ENCODE measurements at regions not wholly inside any gene's neighbourhood (a gene's known extent, or its start where the extent isn't known, plus 50 kb on each side); places are given as distances from the start of the nearest gene placed in this dataset.

DNA sequence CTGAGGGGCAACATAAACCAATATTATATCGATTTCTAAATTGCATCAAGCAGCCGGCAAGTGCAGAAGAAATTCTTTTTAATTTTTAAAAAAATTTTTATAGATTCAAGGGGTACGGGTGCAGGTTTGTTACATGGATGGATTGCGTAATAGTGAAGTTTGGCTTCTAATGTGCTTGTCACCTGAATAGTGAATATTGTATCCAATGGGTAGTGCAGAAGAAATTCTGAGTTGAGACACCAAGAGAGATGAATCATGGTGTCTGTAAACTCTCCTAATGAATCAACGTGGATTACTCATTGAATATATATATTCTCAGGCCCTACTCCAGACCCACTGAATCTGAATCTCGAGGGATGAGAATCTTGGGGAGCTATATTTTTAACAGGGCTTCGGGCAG, 253.7 kb upstream of the FOXD3 start:
- TF ChIP-seq, protein P1, sequence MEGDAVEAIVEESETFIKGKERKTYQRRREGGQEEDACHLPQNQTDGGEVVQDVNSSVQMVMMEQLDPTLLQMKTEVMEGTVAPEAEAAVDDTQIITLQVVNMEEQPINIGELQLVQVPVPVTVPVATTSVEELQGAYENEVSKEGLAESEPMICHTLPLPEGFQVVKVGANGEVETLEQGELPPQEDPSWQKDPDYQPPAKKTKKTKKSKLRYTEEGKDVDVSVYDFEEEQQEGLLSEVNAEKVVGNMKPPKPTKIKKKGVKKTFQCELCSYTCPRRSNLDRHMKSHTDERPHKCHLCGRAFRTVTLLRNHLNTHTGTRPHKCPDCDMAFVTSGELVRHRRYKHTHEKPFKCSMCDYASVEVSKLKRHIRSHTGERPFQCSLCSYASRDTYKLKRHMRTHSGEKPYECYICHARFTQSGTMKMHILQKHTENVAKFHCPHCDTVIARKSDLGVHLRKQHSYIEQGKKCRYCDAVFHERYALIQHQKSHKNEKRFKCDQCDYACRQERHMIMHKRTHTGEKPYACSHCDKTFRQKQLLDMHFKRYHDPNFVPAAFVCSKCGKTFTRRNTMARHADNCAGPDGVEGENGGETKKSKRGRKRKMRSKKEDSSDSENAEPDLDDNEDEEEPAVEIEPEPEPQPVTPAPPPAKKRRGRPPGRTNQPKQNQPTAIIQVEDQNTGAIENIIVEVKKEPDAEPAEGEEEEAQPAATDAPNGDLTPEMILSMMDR (IDR thresholded peaks at IDR 0.05; ENCODE audit: borderline replicate concordance, insufficient read depth, low read depth, low read length): no peak
- no peak overlapping the region for H3K4me3 ChIP-seq (ENCODE audit: low read depth, low read length)

DNA sequence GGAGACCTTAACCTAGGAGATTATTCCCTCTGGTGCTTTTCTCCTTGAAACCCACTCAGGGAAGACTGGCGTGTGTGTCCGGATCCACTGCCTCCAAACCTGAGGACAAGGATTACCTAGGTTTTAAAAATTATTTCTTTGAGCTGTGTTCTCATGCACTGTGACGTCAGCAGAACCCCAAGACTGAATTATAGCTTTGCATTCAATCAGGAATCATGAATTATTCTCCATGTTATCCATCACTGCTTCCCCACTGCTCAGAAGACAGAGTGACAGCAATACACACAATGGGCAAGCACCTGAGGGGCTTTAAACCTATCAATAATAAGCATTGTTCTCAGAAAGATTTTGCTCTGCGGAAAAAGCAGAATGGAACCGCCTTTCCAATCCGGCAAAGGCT, 253.2 kb upstream of the FOXD3 start:
- H3K4me3 ChIP-seq (ENCODE audit: low read depth, low read length): no peak overlapping the region
- TF ChIP-seq, protein P1 (IDR thresholded peaks at IDR 0.05; ENCODE audit: borderline replicate concordance, insufficient read depth, low read depth, low read length): no peak

DNA sequence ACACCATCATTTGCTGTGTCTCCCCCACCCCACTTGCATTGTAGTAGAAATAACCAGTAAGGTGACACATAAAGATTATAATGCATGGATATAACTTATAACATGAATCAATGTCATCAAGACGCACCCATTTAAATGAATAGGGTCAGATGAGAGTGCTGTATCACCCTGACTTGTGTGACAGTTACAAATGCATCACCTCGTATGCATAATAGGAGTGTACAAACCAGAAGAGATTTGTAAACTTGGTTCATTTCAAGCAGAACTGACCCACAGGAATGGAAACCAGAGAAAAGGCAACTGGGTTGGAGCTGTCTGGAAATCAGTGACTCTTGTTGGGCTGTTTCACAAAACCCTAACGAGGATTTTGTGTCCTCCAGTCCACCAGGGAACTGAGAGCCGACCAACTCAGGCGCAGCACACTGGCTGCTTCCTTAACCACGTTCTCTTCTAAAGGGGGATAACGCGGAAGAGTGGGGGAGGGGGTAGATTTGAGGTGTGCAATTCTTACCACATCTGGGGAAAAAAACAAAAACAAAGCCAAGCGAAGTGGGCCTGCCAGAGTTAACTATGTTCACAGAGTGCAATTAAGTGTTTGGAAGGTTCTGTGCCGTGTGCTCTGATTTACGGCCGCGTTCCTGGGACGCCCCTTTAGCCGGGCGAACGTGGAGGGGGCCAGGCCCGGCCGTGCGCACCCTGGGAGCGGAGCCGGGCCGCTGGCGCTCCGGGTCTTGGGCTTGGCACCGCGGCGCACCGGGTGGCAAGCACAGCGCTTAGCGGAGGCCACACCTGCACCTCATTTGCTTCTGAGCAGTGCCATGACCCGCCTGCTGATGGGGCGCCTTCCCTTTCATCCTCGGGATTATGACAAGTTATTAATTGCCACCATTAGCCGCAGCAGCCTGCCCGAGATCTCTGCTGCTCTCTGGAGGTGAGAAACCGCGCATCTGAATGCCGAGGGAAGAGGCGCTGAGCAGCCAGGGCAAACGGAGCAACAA, 248.8 kb upstream of the FOXD3 start:
- H3K4me3 ChIP-seq (ENCODE audit: low read depth, low read length): no peak overlapping the region
- TF ChIP-seq, protein P1 (IDR thresholded peaks at IDR 0.05; ENCODE audit: borderline replicate concordance, insufficient read depth, low read depth, low read length): no peak

DNA sequence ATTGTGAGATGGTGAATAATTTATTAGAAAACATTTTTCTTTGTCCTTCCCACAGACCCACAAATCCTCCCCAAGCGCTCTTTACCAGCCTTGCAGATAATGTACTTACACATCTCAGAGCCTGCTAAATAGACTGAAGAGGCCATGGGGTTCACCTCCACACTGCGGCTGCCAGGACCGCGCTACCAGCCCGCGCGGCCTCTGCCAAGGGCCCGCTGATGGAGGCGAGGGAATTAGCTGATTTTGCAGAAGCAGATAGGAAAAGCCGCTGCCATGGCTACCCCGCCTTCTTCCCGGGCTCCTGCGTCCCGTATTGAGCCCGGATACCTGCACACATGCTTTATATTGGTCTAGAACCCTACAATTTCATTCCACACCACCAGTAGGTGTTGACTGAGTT, 248.0 kb upstream of the FOXD3 start:
- no peak overlapping the region for H3K4me3 ChIP-seq (ENCODE audit: low read depth, low read length)
- TF ChIP-seq, protein P1 (IDR thresholded peaks at IDR 0.05; ENCODE audit: borderline replicate concordance, insufficient read depth, low read depth, low read length): no peak

DNA sequence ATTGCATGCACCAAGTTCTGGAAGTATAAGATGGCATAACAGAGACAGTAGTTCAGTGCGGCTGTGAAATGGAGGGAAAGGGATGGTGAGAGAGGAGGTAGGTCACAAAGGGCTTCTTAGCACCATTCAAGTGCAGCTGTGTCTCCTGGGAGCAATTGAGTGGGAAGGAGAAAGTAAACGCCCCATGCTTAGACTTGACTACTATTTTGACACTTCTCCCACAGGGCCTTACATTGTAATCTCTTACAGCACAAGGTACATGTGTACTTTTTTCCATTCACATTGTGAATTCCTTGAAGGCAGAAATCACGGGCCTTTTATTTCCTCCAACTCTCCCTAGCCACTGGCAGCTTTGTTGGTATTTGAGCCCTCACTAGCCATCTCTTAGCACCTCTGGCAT, 239.6 kb upstream of the FOXD3 start:
- no peak overlapping the region for H3K4me3 ChIP-seq (ENCODE audit: low read depth, low read length)
- TF ChIP-seq, protein P1 (IDR thresholded peaks at IDR 0.05; ENCODE audit: borderline replicate concordance, insufficient read depth, low read depth, low read length): no peak

DNA sequence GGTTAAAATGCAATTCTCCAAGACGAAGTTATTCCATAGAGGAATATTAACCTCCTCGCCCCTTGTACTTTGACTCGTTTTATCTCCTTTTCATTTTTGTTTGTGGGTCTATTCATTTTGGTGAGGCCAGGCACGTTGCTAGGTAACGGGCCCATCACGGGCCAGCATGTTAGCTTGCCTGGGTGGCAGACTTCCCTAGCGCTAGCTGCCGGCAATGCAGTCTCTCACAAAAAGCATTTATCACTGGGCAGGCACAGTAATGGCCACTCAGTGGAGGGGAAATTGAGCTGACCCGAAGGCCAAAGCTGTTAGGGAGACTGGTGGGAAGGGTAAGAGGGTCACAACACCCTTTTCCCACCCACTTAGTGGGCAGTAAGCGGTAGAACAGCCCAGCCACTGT, 234.4 kb upstream of the FOXD3 start:
- TF ChIP-seq, protein P1 (IDR thresholded peaks at IDR 0.05; ENCODE audit: borderline replicate concordance, insufficient read depth, low read depth, low read length): no peak
- H3K4me3 ChIP-seq (ENCODE audit: low read depth, low read length): no peak overlapping the region

DNA sequence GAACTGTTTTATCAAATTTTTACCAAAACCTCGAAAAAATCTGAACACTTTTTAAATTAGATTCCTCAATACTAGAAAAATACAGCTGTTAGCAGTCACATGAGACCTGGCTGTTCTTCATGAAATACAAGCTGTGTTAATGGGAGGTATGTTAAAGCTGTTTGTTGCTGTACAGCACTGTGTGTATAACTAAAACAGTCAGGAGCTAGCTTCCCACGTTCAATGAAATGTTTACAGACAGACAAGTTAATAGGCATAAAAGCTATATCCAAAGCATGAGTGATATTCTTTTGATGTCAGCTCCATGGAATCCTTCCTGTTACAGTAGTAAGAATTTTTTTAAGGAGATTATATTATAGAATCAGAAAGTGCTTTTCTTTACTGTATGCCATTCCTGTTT, 223.2 kb upstream of the FOXD3 start:
- no peak overlapping the region for H3K4me3 ChIP-seq (ENCODE audit: low read depth, low read length)
- TF ChIP-seq, protein P1 (IDR thresholded peaks at IDR 0.05; ENCODE audit: borderline replicate concordance, insufficient read depth, low read depth, low read length): no peak

Data from GM12875 (cell line).